Glomerular visceral epithelial cell (primary cell): ENCODE measurements at regions not wholly inside any gene's neighbourhood (a gene's known extent, or its start where the extent isn't known, plus 50 kb on each side); places are given as distances from the start of the nearest gene placed in this dataset.
"Not testable (repeated sequence)": the region's sequence is repeated elsewhere in the genome, so short reads cannot be mapped to it uniquely, and the experiment has no call there.

Source experiments
- DNase-seq: peaks from one replicate; pipeline ENCODE4 v3.0.0-alpha.2; 2016; ENCODE audit errors: extremely low spot score

GRCh38 chr18:78783564-78783960, 196.1 kb upstream of the SALL3 start:
- no peak for DNase-seq

- DNase-seq, result no peak
These were observed 194.8 kb upstream of the SALL3 start for GRCh38 chr18:78784861-78785260.

DNA sequence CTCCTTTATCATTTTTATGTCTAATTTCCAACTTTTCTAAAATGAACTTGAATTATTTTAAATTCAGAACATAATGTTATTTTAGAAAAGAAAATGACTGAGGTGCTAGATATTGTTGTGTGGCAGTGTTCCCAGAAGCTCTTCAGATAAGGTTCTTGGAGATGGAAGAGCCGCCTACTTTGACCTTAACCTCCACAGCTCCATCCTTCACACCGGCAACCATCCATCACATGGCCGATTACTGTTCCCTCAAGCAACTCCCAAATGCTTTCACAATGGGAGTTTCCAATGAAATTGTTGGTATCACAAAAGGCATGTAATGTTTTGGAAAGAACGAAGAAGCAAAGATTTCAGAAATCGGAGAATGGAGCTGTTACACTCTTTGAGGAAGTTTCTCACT, 193.9 kb upstream of the SALL3 start:
- DNase-seq, result no peak

DNA sequence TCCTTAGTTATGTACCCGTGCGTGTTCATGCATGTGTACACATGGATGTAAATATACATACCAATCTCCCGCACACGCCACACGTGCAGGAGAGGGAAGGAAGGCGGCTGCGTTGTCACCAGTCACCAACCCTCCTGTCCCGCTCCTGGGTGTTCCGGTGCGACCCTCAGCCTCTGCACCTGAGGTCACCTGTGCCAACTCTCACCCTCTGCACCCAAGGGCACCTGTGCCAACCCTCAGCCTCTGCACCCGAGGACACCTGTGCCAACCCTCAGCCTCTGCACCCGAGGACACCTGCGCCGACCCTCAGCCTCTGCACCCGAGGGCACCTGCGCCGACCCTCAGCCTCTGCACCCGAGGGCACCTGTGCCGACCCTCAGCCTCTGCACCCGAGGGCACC, 192.8 kb upstream of the SALL3 start:
- DNase-seq, result no peak

- DNase-seq, result no peak
These were observed 191.9 kb upstream of the SALL3 start for GRCh38 chr18:78787751-78788150.

- no peak for DNase-seq
These were observed 191.5 kb upstream of the SALL3 start for GRCh38 chr18:78788161-78788560.

DNA sequence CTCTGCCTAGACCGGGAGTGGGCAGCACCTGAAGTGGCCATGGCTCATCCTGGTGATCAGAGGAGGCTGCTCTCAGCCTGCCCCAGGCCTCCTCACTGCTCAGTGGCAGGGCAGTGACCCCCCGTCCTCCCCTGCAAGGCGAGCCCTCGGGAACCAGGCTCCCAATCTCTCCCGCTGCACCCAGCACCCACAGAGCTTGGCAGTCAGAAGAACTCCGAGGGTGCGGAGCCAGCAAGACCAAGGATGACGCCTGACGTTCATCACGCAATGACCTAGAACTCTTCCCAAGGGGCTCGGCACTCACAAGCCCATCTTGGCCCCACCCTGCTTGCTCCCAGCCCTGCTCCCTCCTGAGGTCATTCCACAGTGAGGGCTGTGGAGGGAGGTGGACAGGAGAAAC, 189.8 kb upstream of the SALL3 start:
- DNase-seq, result no peak

- no peak for DNase-seq
These were observed 189.1 kb upstream of the SALL3 start for GRCh38 chr18:78790511-78790910.

GRCh38 chr18:78790960-78791359, 188.7 kb upstream of the SALL3 start:
- no peak for DNase-seq

- DNase-seq, result no peak
These were observed 187.5 kb upstream of the SALL3 start for GRCh38 chr18:78792094-78792493.

DNA sequence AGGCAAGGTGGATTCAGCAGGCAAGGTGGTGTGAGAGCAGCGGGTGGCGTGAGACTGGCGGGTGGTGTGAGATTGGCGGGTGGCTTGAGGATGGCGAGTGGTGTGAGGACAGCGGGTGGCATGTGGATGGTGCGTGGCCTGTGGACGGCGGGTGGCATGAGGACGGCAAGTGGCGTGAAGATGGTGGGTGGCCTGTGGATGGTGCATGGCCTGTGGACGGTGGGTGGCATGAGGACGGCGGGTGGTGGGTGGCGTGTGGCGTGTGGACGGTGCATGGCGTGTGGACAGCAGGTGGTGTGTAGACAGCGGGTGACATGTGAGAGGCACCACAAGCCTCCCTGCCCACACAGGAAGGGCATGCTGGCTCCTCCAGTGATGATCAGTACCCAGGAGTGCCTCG, 186.9 kb upstream of the SALL3 start:
- DNase-seq, result no peak

DNA sequence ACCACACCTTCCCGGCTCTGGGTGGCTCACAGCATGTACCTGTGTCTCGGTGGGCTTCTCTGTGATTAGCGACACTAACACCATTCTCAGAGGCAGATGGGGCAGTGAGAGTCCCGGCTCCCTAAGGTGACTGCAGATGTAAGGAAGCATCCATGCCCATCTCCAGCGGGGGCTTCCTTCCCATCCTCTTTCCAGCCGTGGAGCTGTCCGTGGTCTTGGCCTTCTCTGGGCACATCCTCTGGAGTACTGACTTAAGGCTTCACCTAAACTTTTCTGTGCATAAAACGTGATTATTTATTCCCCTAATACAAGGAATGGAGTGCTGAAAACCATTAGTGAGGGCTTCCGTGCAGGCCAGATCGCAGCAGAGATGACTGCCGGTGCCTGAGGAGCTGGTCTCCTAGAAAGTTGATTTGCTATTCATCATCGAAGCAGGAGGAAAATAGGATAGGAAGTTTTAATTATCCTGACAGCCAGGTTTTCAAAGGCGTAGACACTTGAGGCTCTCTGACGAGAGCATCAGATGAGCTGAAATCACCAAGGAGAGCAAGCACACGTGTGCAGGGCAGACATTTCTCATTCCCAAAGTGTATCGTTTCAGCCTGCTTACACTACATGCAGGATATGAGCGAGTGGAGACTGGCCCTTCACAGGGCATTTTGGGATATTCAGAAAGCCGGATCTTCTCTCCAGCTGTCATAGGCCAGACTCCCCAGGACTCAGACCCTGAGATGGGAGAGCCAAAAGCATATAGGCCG, 186.1 kb upstream of the SALL3 start:
- DNase-seq, result no peak

DNA sequence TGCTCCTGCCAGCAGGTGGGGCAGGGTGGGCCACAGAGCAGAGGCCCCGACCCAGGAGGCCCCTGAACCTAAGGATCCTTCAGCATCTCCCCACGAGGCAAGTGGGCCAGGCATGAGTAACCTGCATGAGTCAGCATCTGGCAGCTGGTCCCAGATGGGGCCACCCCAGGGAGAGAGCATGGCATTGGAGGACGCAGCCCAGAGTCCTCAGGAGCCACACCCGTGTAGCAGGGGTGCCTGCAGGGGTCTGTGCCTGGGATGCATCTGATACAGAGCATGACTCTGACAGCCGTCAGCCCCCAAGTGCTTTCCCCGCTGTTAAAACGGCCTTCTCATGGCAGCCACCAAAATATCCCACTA, 185.6 kb upstream of the SALL3 start:
- no peak for DNase-seq

GRCh38 chr18:78796693-78797455, 182.7 kb upstream of the SALL3 start:
- DNase-seq, result no peak

DNA sequence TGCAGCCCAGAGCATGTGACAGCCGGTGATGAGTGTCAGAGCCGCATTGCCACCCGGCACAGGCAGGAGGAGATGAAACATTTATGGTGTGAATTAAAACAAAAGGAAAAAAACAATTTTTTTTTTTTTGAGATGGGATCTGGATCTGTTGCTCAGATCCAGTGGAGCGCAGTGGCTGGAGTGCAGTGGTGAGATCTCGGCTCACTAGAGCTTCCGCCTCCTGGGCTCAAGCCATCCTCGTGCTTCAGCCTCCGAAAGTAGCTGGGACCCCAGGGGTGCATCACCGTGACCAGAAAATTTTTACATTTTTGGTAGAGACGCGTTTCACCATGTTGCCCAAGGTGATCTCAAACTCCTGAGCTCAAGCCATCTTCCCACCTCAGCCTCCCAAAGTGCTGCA, 182.1 kb upstream of the SALL3 start:
- DNase-seq, result no peak

DNA sequence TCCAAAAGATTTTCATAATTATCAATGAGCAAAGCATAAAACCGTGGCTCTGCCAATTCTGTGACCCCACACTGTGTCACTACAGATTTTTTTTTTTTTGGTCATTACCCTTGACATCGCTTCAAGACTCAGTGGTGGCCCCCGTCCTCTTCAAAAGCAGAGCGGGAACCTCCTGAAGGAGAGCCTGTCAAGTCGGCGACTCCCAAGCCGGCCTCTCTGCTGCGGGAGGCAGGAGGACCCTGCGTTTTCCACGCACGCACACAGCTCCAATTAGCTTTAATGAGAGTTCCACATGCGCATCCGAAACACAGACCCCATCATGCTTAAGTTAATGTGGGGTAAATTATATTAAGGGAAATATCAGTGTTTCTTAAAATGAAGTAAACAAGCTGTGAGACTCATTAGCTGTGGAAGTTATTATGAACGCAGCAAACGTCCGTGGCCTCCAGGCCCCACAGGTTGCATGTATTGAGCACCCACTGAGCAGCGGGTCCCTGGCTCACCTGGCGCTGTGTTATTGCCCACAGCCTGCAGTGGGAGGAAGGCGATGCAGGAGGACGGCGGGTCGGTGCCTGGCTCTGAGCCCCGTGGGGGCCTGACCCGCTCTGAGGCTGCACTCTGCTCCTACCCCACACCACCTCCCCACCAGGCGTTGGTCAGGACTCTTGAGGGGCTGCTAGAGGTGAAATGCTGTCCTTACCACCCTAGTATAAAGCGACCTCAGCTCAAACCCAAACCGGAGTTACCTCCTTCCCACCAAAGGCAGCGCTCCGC, 181.0 kb upstream of the SALL3 start:
- no peak for DNase-seq

- no peak for DNase-seq
These were observed 180.1 kb upstream of the SALL3 start for GRCh38 chr18:78799382-78800089.

- DNase-seq, result not testable (repeated sequence)
These were observed 179.3 kb upstream of the SALL3 start for GRCh38 chr18:78800102-78800851.

DNA sequence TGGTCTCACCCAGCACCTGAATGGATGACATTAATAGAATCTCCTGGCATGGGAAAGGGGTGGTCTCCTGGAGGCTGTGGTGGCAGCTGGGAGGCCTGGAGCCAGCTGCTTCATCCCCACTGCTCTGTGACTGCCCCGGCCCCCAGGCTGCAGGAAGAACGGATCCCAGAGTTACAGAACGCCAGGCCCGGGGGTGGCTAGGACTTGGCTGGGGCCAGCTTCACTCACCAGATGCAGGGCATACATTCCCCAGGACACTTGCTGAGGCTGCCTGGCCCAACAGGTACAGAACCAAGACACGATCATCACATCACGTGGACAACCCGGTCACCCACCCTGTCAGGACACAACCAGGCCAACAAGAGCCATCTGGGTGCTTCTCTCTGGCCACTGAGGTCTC, 178.6 kb upstream of the SALL3 start:
- DNase-seq, result no peak

DNA sequence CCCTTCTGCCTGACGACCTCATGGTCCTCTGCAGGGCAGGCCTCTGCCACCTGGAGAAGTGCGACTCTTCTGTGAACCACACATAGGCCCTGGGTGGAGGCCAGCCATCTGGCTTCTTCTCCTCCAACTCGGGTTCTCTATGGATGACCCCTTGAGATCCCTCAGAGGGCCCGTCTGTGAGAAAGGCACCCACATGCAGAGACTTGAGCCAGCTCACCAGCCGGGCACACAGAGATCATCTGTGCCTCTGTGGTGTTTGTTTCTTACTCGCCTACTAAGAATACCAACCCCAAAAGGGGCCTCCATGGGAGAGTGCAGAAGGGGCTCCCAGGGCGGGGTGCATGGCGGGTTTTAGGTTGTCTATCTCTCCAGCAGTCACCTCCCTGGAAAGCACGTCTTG, 176.5 kb upstream of the SALL3 start:
- no peak for DNase-seq
